Glutamatergic neuron (in vitro differentiated cells): ENCODE measurements at regions not wholly inside any gene's neighbourhood (a gene's known extent, or its start where the extent isn't known, plus 50 kb on each side); places are given as distances from the start of the nearest gene placed in this dataset.

Experiments used
- DNase-seq: peaks from one replicate; pipeline ENCODE4 v3.0.0; 2022
- H3K27ac Mint-ChIP-seq: one replicate; pipeline ENCODE4 v1.8.0; 2020; ENCODE audit warnings: mild to moderate bottlenecking, mixed read lengths, inconsistent platforms; ENCODE audit not compliant: unreplicated experiment
- H3K27me3 Mint-ChIP-seq: one replicate; pipeline ENCODE4 v1.8.0; 2020; ENCODE audit warnings: mild to moderate bottlenecking, moderate library complexity, mixed read lengths, inconsistent platforms; ENCODE audit not compliant: unreplicated experiment
- H3K36me3 Mint-ChIP-seq: one replicate; pipeline ENCODE4 v1.8.0; 2020; ENCODE audit warnings: mild to moderate bottlenecking, mixed read lengths, inconsistent platforms; ENCODE audit not compliant: unreplicated experiment
- H3K4me1 Mint-ChIP-seq: one replicate; pipeline ENCODE4 v1.8.0; 2020; ENCODE audit warnings: mild to moderate bottlenecking, low read depth, mixed read lengths, inconsistent platforms; ENCODE audit not compliant: unreplicated experiment
- H3K4me3 Mint-ChIP-seq: one replicate; pipeline ENCODE4 v1.8.0; 2020; ENCODE audit warnings: mild to moderate bottlenecking, mixed read lengths, inconsistent platforms; ENCODE audit not compliant: unreplicated experiment
- H3K9me3 Mint-ChIP-seq: one replicate; pipeline ENCODE4 v1.8.0; 2020; ENCODE audit warnings: mild to moderate bottlenecking, moderate library complexity, mixed read lengths, inconsistent platforms; ENCODE audit not compliant: unreplicated experiment
- TF ChIP-seq, protein P1 (sequence below): fragments of 200-600 bp; sonication (generic); IDR thresholded peaks from one replicate; pipeline ENCODE4 v1.5.0; 2021; ENCODE audit not compliant: partially characterized antibody, unreplicated experiment

DNA sequence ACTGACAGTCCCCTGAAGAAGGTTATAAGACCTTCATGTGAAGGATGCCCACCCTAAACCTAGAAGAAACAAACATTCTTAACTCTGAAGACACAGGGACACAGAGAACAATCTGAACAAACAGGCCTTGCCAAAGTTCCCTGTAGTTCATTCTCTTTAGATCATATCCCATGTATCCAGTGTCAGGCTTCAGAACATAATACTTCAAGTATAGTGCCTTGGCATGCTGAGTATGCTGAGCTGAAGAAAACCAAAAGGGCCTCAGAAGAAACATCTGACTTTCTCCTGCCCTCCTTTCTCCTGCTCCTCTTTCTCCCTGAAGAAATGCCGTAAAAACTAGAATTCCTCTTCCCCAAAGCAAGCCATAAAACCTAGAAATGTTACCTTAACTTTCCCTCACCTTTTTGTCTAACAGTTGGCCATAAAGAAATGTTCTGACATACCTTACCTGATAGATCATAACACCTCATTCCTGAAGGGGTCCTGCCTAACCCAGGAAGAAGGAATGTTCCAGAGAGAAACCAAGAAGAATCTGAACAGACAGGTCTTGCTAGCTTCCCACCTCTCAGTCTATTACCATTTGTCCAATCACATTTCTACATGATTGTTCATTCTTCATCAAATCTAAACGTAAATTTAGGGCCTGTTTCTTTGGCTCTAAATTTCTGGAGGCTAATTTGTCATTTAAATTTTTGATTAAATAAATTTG lies 160.1 kb upstream of the ZC3H15 start:
- no peak for DNase-seq
- Mint-ChIP-seq H3K36me3 (no peaks in the 10 kb centered on the region), H3K27me3 (no peaks in the 10 kb centered on the region), H3K4me1 (no peaks in the 10 kb centered on the region), H3K4me3 (no peak overlapping the region), H3K9me3 (no peaks in the 10 kb centered on the region), H3K27ac (no peak overlapping the region)
- TF ChIP-seq, protein P1, sequence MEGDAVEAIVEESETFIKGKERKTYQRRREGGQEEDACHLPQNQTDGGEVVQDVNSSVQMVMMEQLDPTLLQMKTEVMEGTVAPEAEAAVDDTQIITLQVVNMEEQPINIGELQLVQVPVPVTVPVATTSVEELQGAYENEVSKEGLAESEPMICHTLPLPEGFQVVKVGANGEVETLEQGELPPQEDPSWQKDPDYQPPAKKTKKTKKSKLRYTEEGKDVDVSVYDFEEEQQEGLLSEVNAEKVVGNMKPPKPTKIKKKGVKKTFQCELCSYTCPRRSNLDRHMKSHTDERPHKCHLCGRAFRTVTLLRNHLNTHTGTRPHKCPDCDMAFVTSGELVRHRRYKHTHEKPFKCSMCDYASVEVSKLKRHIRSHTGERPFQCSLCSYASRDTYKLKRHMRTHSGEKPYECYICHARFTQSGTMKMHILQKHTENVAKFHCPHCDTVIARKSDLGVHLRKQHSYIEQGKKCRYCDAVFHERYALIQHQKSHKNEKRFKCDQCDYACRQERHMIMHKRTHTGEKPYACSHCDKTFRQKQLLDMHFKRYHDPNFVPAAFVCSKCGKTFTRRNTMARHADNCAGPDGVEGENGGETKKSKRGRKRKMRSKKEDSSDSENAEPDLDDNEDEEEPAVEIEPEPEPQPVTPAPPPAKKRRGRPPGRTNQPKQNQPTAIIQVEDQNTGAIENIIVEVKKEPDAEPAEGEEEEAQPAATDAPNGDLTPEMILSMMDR = no peak

DNA sequence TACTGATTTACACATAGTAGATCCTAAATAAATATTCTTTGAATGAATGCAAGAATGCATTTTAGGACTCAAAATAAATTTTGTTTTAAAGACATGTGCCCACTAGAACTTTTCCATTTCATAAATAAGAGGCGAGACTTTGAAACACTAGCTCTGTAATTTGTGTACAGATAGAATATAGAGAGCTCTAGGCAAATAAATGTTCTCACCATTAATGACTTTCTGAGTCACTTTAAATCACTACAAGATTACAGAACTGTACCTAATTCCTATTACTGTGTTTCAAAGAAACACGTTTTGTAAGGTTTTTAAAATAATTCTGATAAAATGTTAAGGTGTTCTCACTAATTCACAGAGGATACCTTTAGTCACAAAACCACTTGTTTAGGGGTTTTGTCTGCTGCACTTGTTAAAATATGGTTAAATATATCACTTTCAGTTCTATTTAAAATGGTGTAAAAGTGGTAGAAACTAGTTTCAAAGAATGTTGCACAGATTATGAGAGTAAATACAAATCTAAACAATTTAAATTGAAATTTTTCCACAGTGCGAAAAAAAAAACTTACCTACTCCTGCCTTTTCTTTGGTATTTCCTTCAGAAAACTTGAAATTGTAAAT lies 158.7 kb upstream of the ZC3H15 start:
- Mint-ChIP-seq H3K9me3 (no peaks in the 10 kb centered on the region), H3K27ac (no peak overlapping the region), H3K4me3 (no peak overlapping the region), H3K4me1 (no peaks in the 10 kb centered on the region), H3K27me3 (no peaks in the 10 kb centered on the region), H3K36me3 (no peaks in the 10 kb centered on the region)
- TF ChIP-seq, protein P1 = no peak
- no peak for DNase-seq

- no peak for DNase-seq
- Mint-ChIP-seq H3K9me3 (no peaks in the 10 kb centered on the region), H3K4me3 (no peak overlapping the region), H3K36me3 (no peaks in the 10 kb centered on the region), H3K27me3 (no peaks in the 10 kb centered on the region), H3K4me1 (no peaks in the 10 kb centered on the region), H3K27ac (no peak overlapping the region)
- TF ChIP-seq, protein P1 = no peak
Observed at GRCh38 chr2:186328838-186329237, 157.2 kb upstream of the ZC3H15 start.

- no peaks in the 10 kb centered on the region for H3K36me3 Mint-ChIP-seq
- no peak overlapping the region for H3K4me3 Mint-ChIP-seq
- DNase-seq = no peak
- no peak overlapping the region for H3K27ac Mint-ChIP-seq
- H3K9me3 Mint-ChIP-seq = no peaks in the 10 kb centered on the region
- no peaks in the 10 kb centered on the region for H3K27me3 Mint-ChIP-seq
- TF ChIP-seq, protein P1 = no peak
- H3K4me1 Mint-ChIP-seq = no peaks in the 10 kb centered on the region
Observed at GRCh38 chr2:186330050-186330449, 156.0 kb upstream of the ZC3H15 start.

DNA sequence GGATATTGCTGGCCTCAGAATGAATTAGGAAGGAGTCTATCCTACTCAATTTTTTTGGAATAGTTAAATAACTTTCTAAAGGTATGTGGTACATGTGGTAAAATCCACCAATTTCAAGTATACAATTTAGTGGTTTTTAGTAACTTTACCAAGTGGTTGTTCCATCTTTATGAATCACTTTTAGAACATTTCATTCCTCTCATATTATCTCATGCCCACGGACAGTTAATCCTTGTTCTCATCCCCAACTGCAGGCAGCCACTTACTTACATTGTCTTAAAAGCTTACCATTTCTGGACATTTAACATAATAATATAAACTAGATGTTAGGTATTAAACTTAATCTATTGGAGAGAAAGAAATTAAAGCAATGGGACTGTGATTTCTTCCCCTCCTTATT lies 146.3 kb upstream of the ZC3H15 start:
- H3K36me3 Mint-ChIP-seq = no peaks in the 10 kb centered on the region
- peaks cover 1% of the 10 kb centered on the region for H3K27me3 Mint-ChIP-seq
- no peaks in the 10 kb centered on the region for H3K9me3 Mint-ChIP-seq
- DNase-seq = no peak
- H3K4me1 Mint-ChIP-seq = no peaks in the 10 kb centered on the region
- no peak overlapping the region for H3K27ac Mint-ChIP-seq
- TF ChIP-seq, protein P1 = no peak
- H3K4me3 Mint-ChIP-seq = no peak overlapping the region
